ENCODE measurements at regions not wholly inside any gene's neighbourhood (a gene's known extent, or its start where the extent isn't known, plus 50 kb on each side); places are given as distances from the start of the nearest gene placed in this dataset.

DNA sequence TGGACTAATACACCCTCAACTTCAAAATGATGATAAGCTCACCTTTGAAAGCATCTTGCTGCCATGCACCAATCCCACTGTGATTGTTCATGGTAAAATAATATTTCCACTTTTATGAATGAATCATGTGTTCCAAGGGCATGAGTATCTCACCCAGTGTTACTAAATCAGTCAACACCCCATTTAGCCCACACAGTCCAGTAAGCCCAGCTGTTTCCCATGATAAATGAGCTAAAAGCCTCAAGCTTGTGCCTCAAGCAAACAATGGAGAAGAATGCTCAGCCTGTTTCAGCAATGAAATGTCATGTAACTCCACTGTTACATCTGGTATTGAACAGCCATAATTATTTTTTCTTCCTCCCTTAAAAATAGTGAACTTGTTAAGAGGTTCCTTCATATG lies 442.5 kb downstream of the XPNPEP1 start (continued):
- TF ChIP-seq, protein P1, sequence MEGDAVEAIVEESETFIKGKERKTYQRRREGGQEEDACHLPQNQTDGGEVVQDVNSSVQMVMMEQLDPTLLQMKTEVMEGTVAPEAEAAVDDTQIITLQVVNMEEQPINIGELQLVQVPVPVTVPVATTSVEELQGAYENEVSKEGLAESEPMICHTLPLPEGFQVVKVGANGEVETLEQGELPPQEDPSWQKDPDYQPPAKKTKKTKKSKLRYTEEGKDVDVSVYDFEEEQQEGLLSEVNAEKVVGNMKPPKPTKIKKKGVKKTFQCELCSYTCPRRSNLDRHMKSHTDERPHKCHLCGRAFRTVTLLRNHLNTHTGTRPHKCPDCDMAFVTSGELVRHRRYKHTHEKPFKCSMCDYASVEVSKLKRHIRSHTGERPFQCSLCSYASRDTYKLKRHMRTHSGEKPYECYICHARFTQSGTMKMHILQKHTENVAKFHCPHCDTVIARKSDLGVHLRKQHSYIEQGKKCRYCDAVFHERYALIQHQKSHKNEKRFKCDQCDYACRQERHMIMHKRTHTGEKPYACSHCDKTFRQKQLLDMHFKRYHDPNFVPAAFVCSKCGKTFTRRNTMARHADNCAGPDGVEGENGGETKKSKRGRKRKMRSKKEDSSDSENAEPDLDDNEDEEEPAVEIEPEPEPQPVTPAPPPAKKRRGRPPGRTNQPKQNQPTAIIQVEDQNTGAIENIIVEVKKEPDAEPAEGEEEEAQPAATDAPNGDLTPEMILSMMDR (IDR thresholded peaks at IDR 0.05 in 2 of 3, conservative IDR thresholded peaks at IDR 0.05 in 1 of 3; ENCODE audit: borderline replicate concordance in 1 of 3, insufficient read depth in 1 of 3, low read depth in 2 of 3, low read length in 2 of 3) = no peak
- no peak for TF ChIP-seq ZFX (IDR thresholded peaks at IDR 0.05)

DNA sequence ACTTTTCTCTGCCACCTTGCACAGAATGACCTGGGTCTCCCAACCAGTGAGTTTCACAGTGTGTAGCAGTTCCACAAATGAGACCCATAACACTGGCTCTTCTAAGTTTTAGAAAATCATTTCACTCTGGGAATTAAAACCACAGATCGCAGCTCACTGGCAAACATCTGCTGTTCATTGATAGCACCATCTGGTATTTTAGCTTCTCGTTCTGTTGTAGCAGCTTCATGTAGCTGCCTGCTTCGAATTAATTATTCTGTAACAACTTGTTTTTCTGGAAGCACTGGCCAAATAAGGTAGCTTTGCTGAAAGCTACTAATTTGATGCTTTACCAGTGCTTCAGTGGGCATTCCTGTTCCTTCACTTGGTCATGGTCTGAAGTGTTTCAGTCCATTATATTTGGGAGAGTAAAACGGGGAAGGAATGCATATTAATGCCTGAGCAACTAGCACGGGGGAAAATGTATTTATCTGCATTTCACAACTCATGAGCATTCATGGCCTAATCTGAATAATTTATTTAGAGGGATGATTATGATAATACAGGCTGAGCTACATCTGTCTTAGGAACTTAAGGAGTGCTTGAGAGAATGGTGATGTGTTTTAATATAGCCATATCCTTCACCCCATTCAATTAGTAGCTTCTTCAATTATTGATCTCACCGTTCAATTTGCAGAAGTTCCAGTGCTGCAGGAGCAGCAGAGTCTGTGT lies 447.4 kb downstream of the XPNPEP1 start:
- CTCF ChIA-PET = no interaction called here
- Histone ChIP-seq H4K20me1 (ENCODE audit: insufficient read depth) (no peaks in the 10 kb centered on the region), H3K4me3 (replicated peaks in 1 of 2; ENCODE audit: low read depth in 1 of 2, low read length in 2 of 2) (no peak overlapping the region), H3K79me2 (ENCODE audit: insufficient read depth, low read length) (no peaks in the 10 kb centered on the region), H2AFZ (ENCODE audit: low read depth, low read length, poor library complexity, severe bottlenecking) (no peak overlapping the region), H3K9me2 (ENCODE audit: insufficient read depth) (no peaks in the 10 kb centered on the region), H3K4me1 (ENCODE audit: control insufficient read depth in 1 of 2, insufficient read depth in 2 of 2, low read length in 2 of 2) (no peaks in the 10 kb centered on the region), H3K27me3 (ENCODE audit: insufficient read depth, low read length) (no peaks in the 10 kb centered on the region), H3K27ac (ENCODE audit: low read depth, low read length) (no peak overlapping the region), H3K36me3 (ENCODE audit: control insufficient read depth in 1 of 2, insufficient read depth in 2 of 2, low read length in 2 of 2) (no peaks in the 10 kb centered on the region), H3K4me2 (ENCODE audit: low read length) (no peak overlapping the region), H3K9me3 (ENCODE audit: control insufficient read depth in 1 of 2, insufficient read depth in 1 of 2, low read depth in 1 of 2, low read length in 2 of 2) (peaks cover 0 to 22% of the 10 kb centered on the region in 2 experiments; a peak in 2 of 4 replicates), H3K9ac (ENCODE audit: low read length) (no peak overlapping the region)
- intact Hi-C loops (cut with micrococcal nuclease) = no loop called here
- DNase-seq (ENCODE audit: low read depth, low spot score) = no peak
- POLR2A ChIA-PET = no interaction called here
- ATAC-seq = no peak
- BruUV-seq (replicated peaks) = no TSS peak
- RAD21 ChIA-PET (ENCODE audit: low non-redundant PET in 1 of 2, low total read pairs in 2 of 2, uncharacterized antibody in 2 of 2, unreplicated experiment in 2 of 2) = no interaction called here
- no peak for TF ChIP-seq EGR1 (IDR thresholded peaks at IDR 0.05; ENCODE audit: low read depth)
- TF ChIP-seq, protein P2, sequence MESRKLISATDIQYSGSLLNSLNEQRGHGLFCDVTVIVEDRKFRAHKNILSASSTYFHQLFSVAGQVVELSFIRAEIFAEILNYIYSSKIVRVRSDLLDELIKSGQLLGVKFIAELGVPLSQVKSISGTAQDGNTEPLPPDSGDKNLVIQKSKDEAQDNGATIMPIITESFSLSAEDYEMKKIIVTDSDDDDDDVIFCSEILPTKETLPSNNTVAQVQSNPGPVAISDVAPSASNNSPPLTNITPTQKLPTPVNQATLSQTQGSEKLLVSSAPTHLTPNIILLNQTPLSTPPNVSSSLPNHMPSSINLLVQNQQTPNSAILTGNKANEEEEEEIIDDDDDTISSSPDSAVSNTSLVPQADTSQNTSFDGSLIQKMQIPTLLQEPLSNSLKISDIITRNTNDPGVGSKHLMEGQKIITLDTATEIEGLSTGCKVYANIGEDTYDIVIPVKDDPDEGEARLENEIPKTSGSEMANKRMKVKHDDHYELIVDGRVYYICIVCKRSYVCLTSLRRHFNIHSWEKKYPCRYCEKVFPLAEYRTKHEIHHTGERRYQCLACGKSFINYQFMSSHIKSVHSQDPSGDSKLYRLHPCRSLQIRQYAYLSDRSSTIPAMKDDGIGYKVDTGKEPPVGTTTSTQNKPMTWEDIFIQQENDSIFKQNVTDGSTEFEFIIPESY (IDR thresholded peaks at IDR 0.05; ENCODE audit: extremely low read depth, insufficient replicate concordance, low read length) = no peak
- no peak for TF ChIP-seq SIN3A (IDR thresholded peaks at IDR 0.05; ENCODE audit: low read depth)
- TF ChIP-seq SRF (IDR thresholded peaks at IDR 0.05; ENCODE audit: low read depth) = no peak
- TF ChIP-seq CBX3 (IDR thresholded peaks at IDR 0.05; ENCODE audit: low read depth) = no peak
- no peak for TF ChIP-seq CEBPB (IDR thresholded peaks at IDR 0.05; ENCODE audit: low read depth)
- TF ChIP-seq POLR2AphosphoS5 (IDR thresholded peaks at IDR 0.05; ENCODE audit: low read depth, low read length) = no peak
- no peak for TF ChIP-seq POLR2A (IDR thresholded peaks at IDR 0.05; ENCODE audit: borderline replicate concordance, extremely low read depth, insufficient read depth, insufficient read length)
- TF ChIP-seq ZFX (IDR thresholded peaks at IDR 0.05) = no peak
- no peak for TF ChIP-seq YY1 (IDR thresholded peaks at IDR 0.05; ENCODE audit: extremely low read depth, insufficient replicate concordance, low read depth, low read length)
- no peak for TF ChIP-seq JUND (IDR thresholded peaks at IDR 0.05)
- TF ChIP-seq ZNF274 (IDR thresholded peaks at IDR 0.05; ENCODE audit: low read depth, low read length) = no peak
- TF ChIP-seq, protein P3, sequence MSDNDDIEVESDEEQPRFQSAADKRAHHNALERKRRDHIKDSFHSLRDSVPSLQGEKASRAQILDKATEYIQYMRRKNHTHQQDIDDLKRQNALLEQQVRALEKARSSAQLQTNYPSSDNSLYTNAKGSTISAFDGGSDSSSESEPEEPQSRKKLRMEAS (IDR thresholded peaks at IDR 0.05) = no peak

Measured in HCT116 (cell line).